ENCODE measurements at regions not wholly inside any gene's neighbourhood (a gene's known extent, or its start where the extent isn't known, plus 50 kb on each side); places are given as distances from the start of the nearest gene placed in this dataset.

- WGBS, 2 donors = 71 to 82% methylated on average over 1 of the region's 1 CpG
- no peak overlapping the region for H3K4me3 ChIP-seq
- TF ChIP-seq POLR2AphosphoS5 (IDR thresholded peaks at IDR 0.05) = no peak
- TF ChIP-seq CTCF (IDR thresholded peaks at IDR 0.05) = no peak
- no peak for TF ChIP-seq EP300 (IDR thresholded peaks at IDR 0.05)
- TF ChIP-seq POLR2A (IDR thresholded peaks at IDR 0.05) = no peak
- no peaks in the 10 kb centered on the region for H3K4me1 ChIP-seq
- H3K27me3 ChIP-seq = no peaks in the 10 kb centered on the region
- peaks cover 0 to 13% (median 9%) of the 10 kb centered on the region in 4 donors for H3K9me3 ChIP-seq
- DNase-seq (no peak), ATAC-seq (ENCODE audit: low FRiP score in 2 of 2) (no peak)
- no peaks in the 10 kb centered on the region for H3K36me3 ChIP-seq
- no peak overlapping the region for H3K27ac ChIP-seq
Observed at GRCh38 chr1:182135946-182136345, 74.4 kb upstream of the ZNF648 start.

DNA sequence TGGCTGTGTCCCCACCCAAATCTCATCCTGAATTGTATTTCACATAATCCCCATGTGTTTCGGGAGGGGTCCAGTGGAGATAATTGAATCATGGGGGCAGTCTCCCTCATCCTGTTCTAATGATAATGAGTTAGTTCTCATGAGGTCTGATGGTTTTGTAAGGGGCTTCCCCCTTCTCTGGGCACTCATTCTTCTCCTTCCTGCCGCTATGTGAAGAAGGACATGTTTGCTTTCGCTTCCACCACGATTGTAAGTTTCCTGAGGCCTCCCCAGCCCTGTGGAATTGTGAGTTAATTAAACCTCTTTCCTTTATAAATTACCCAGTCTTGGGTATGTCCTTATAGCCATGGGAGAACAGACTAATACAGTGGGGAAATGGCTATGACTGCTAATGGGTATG, 72.7 kb upstream of the ZNF648 start:
- no peak for ATAC-seq (ENCODE audit: low FRiP score in 2 of 2)
- no peaks in the 10 kb centered on the region for H3K4me1 ChIP-seq
- H3K36me3 ChIP-seq = no peaks in the 10 kb centered on the region
- no peak overlapping the region for H3K4me3 ChIP-seq
- peaks cover 0 to 13% (median 9%) of the 10 kb centered on the region in 4 donors for H3K9me3 ChIP-seq
- no peak overlapping the region for H3K27ac ChIP-seq
- no peak for TF ChIP-seq POLR2AphosphoS5 (IDR thresholded peaks at IDR 0.05)
- no peak for TF ChIP-seq EP300 (IDR thresholded peaks at IDR 0.05)
- TF ChIP-seq CTCF (IDR thresholded peaks at IDR 0.05) = no peak
- TF ChIP-seq POLR2A (IDR thresholded peaks at IDR 0.05) = no peak
- H3K27me3 ChIP-seq = no peaks in the 10 kb centered on the region
- 97 to 98% methylated on average over 4 of the region's 4 CpGs for WGBS, 2 donors
- DNase-seq = no peak

GRCh38 chr1:182133181-182133580, 71.7 kb upstream of the ZNF648 start:
- no peak overlapping the region for H3K4me3 ChIP-seq
- H3K36me3 ChIP-seq = no peaks in the 10 kb centered on the region
- DNase-seq (no peak), ATAC-seq (ENCODE audit: low FRiP score in 2 of 2) (no peak)
- TF ChIP-seq POLR2AphosphoS5 (IDR thresholded peaks at IDR 0.05) (no peak), CTCF (IDR thresholded peaks at IDR 0.05) (no peak), EP300 (IDR thresholded peaks at IDR 0.05) (no peak), POLR2A (IDR thresholded peaks at IDR 0.05) (no peak)
- no peaks in the 10 kb centered on the region for H3K4me1 ChIP-seq
- no peaks in the 10 kb centered on the region for H3K27me3 ChIP-seq
- H3K27ac ChIP-seq = no peak overlapping the region
- peaks cover 0 to 13% (median 9%) of the 10 kb centered on the region in 4 donors for H3K9me3 ChIP-seq
- 93 to 95% methylated on average over 7 of the region's 7 CpGs for WGBS, 2 donors

- TF ChIP-seq POLR2AphosphoS5 (IDR thresholded peaks at IDR 0.05) = no peak
- TF ChIP-seq EP300 (IDR thresholded peaks at IDR 0.05) = no peak
- TF ChIP-seq CTCF (IDR thresholded peaks at IDR 0.05) = no peak
- no peak for TF ChIP-seq POLR2A (IDR thresholded peaks at IDR 0.05)
- 81 to 90% methylated on average over 9 of the region's 9 CpGs for whole genome bisulfite sequencing, 2 donors
- Histone ChIP-seq H3K4me3 (no peak overlapping the region), H3K4me1 (no peaks in the 10 kb centered on the region), H3K9me3 (peaks cover 0 to 10% (median 5%) of the 10 kb centered on the region in 4 donors), H3K36me3 (no peaks in the 10 kb centered on the region), H3K27ac (no peak overlapping the region), H3K27me3 (no peaks in the 10 kb centered on the region)
- ATAC-seq (ENCODE audit: low FRiP score in 2 of 2) (no peak), DNase-seq (no peak)
Observed at GRCh38 chr1:182129398-182129797, 67.9 kb upstream of the ZNF648 start.

DNA sequence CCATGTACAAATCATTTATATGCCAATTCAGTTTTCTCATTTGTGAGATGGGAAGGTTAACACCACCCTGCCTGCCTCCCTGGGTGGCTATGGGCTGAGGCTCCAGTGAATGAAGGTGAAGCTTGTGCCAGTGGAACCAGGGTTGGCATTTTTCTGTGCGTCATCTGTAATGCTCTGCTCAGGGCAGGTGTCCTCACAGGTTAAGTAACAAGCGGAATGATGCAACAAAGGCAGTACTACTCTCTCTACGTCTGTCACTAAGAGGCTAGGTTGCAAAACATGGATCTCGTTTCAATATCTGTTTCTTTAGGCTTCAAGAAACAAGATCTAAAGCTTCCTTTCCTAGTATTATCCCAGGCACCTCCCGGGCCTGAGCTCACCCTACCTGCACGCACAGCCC, 67.0 kb upstream of the ZNF648 start:
- peaks cover 0 to 1% (median 0%) of the 10 kb centered on the region in 4 donors for H3K9me3 ChIP-seq
- TF ChIP-seq POLR2A (IDR thresholded peaks at IDR 0.05) (no peak), CTCF (IDR thresholded peaks at IDR 0.05) (no peak), POLR2AphosphoS5 (IDR thresholded peaks at IDR 0.05) (no peak), EP300 (IDR thresholded peaks at IDR 0.05) (no peak)
- WGBS, 2 donors = 76 to 84% methylated on average over 6 of the region's 6 CpGs
- H3K27me3 ChIP-seq = no peaks in the 10 kb centered on the region
- ATAC-seq (ENCODE audit: low FRiP score in 2 of 2) = no peak
- H3K36me3 ChIP-seq = no peaks in the 10 kb centered on the region
- H3K4me1 ChIP-seq = no peaks in the 10 kb centered on the region
- DNase-seq = no peak
- H3K4me3 ChIP-seq = no peak overlapping the region
- no peak overlapping the region for H3K27ac ChIP-seq

Data from upper lobe of left lung (tissue), 6 donors.